K562 (cell line): ENCODE measurements at regions not wholly inside any gene's neighbourhood (a gene's known extent, or its start where the extent isn't known, plus 50 kb on each side); places are given as distances from the start of the nearest gene placed in this dataset.

Experiments used
- ATAC-seq: fragments of 200-7000 bp; cut with Tn5 transposase; 3 replicates; pipeline ENCODE4 v1.9.1; 2020; ENCODE audit warnings: moderate library complexity
- BruUV-seq: library from RNA; stranded (reverse); fragments of 400-500 nt; replicated peaks from 2 replicates; lab custom pipeline; 2021; lab: Mats Ljungman, UMichigan
- CTCF ChIA-PET: fragments of 300-600 bp; formaldehyde crosslinking; extraction: SDS; loops from one replicate; lab custom pipeline; 2021; ENCODE audit warnings: low intra/inter-chr PET ratio; lab: Yijun Ruan, JAX
- POLR2A ChIA-PET: fragments of 300-600, 350-650 bp; sonication (Branson Sonifier 250); formaldehyde crosslinking; extraction: SDS; loops from one replicate; lab custom pipeline; 2021; ENCODE audit warnings: antibody characterized with exemption, inconsistent platforms; lab: Yijun Ruan, JAX
- DNase-seq, 4 experiments: peaks; one replicate each; pipeline versions ENCODE4 v3.0.0 to v3.0.0-alpha.2; 2011 to 2018; ENCODE audit warnings: low spot score in 3 of 4, mixed read lengths in 3 of 4; ENCODE audit errors: extremely low read depth in 1 of 4
- FAIRE-seq: peaks from 2 replicates; lab custom pipeline; 2011; peaks lifted over from hg19 to GRCh38; lab: Jason Lieb, UNC
- H2AFZ ChIP-seq: 2 replicates; pipeline ENCODE4 v1.6.0; 2011; ENCODE audit warnings: low read depth, low read length, control low read depth, inconsistent platforms
- H3K27ac ChIP-seq: fragments of 200-600 bp; 3 replicates; pipeline ENCODE4 v1.8.0; 2011; ENCODE audit warnings: low read depth, mild to moderate bottlenecking, control low read depth, inconsistent platforms, low read length, moderate library complexity, mixed read lengths; ENCODE audit errors: extremely low read depth
- H3K27me3 ChIP-seq, 2 experiments: fragments of 300-600 bp in 1 of 2; 2 replicates in 1 of 2; 3 replicates in 1 of 2; pipeline versions ENCODE4 v1.6.0 to v1.8.0; 2011; ENCODE audit warnings: inconsistent platforms in 2 of 2, low read length in 2 of 2, mild to moderate bottlenecking in 1 of 2, mixed read lengths in 1 of 2, moderate library complexity in 1 of 2; ENCODE audit not compliant: control insufficient read depth in 2 of 2, insufficient read depth in 2 of 2
- H3K36me3 ChIP-seq: fragments of 300-600 bp; 3 replicates; pipeline ENCODE4 v1.8.0; 2011; ENCODE audit warnings: mild to moderate bottlenecking, low read length, inconsistent platforms; ENCODE audit not compliant: control insufficient read depth, insufficient read depth
- H3K4me1 ChIP-seq, 2 experiments: fragments of 200-600 bp in 1 of 2; replicated peaks in 1 of 2; 2 replicates in 1 of 2; 3 replicates in 1 of 2; pipeline versions ENCODE4 v1.5.1 to v1.8.0; 2011; ENCODE audit warnings: inconsistent platforms in 2 of 2, low read length in 2 of 2, mild to moderate bottlenecking in 1 of 2, mixed read lengths in 1 of 2, moderate library complexity in 1 of 2; ENCODE audit not compliant: control insufficient read depth in 2 of 2, insufficient read depth in 2 of 2
- H3K4me2 ChIP-seq: 2 replicates; pipeline ENCODE4 v1.6.1; 2011; ENCODE audit warnings: low read length, control low read depth, inconsistent platforms, mixed read lengths; ENCODE audit not compliant: insufficient read depth
- H3K4me3 ChIP-seq: fragments of 200-600 bp; sonication (generic), shearing (Covaris generic); 2 replicates; pipeline ENCODE4 v1.5.1; 2016; ENCODE audit warnings: control low read depth, inconsistent platforms
- H3K79me2 ChIP-seq: fragments of 200-600 bp; 3 replicates; pipeline ENCODE4 v1.8.0; 2011; ENCODE audit warnings: low read length, inconsistent platforms; ENCODE audit not compliant: control insufficient read depth, insufficient read depth
- H3K9ac ChIP-seq, 2 experiments: 2 replicates each; pipeline versions ENCODE4 v1.6.0 to v1.6.1; 2011; ENCODE audit warnings: low read depth in 2 of 2, low read length in 2 of 2, control low read depth in 1 of 2, inconsistent platforms in 1 of 2, mild to moderate bottlenecking in 1 of 2, mixed read lengths in 1 of 2; ENCODE audit not compliant: insufficient read depth in 1 of 2
- H3K9me1 ChIP-seq: one replicate; pipeline ENCODE4 v1.6.0; 2011; ENCODE audit warnings: inconsistent platforms, mild to moderate bottlenecking, low read length, moderate library complexity; ENCODE audit not compliant: control insufficient read depth, insufficient read depth
- H3K9me3 ChIP-seq: replicated peaks from 2 replicates; pipeline ENCODE4 v1.5.1; 2011; ENCODE audit warnings: low read depth, low read length, inconsistent platforms; ENCODE audit not compliant: control insufficient read depth, insufficient read depth
- H4K20me1 ChIP-seq: replicated peaks from 2 replicates; pipeline ENCODE4 v1.6.1; 2011; ENCODE audit warnings: low read length, inconsistent platforms, mixed read lengths; ENCODE audit not compliant: control insufficient read depth, insufficient read depth
- ATF1 ChIP-seq, 2 experiments: fragments of 450-650 bp in 1 of 2; IDR thresholded peaks; 2 replicates each; pipeline ENCODE4 v1.6.1; 2016; ENCODE audit warnings: missing compliant biosample characterization in 1 of 2, missing genetic modification characterization in 1 of 2
- IFI16 ChIP-seq: fragments of 250-450 bp; sonication (Bioruptor Pico); IDR thresholded peaks from 2 replicates; pipeline ENCODE4 v2.1.2; 2022; ENCODE audit warnings: mild to moderate bottlenecking, inconsistent platforms
- KAT7 ChIP-seq: sonication (generic); formaldehyde crosslinking; IDR thresholded peaks from 2 replicates; pipeline ENCODE4 v1.8.0; 2022; ENCODE audit warnings: missing genetic modification reagents, mild to moderate bottlenecking, borderline replicate concordance
- ZNF436 ChIP-seq: fragments of 250-450, 450-650 bp; sonication (Bioruptor Pico); formaldehyde crosslinking; IDR thresholded peaks from 2 replicates; pipeline ENCODE4 v1.7.0; 2020; ENCODE audit warnings: mild to moderate bottlenecking
- WGBS: fragments of 100-300 bp; shearing (Covaris generic); methylation state at CpG from one replicate; pipeline ENCODE4 v1.1.6; 2016; ENCODE audit warnings: low coverage, mixed read lengths; ENCODE audit not compliant: insufficient coverage; ENCODE audit errors: missing lambda C conversion rate; 5-methylcytosine and 5-hydroxymethylcytosine counted together
- in situ Hi-C: fragments of 300-500 bp; cut with MboI; formaldehyde crosslinking; loops from 4 replicates; pipeline ENCODE4 v1.15.0; 2018; ENCODE audit warnings: inconsistent platforms, mixed read lengths
- intact Hi-C: fragments of 100-400 bp; cut with micrococcal nuclease; formaldehyde crosslinking; loops from 2 replicates; pipeline ENCODE4 v1.14.2; 2022
- TF ChIP-seq, protein P1 (sequence below): fragments of 250-450 bp; sonication (Bioruptor Pico); IDR thresholded peaks from 2 replicates; pipeline ENCODE4 v1.4.0; 2020; ENCODE audit warnings: mild to moderate bottlenecking, moderate library complexity
- TF ChIP-seq, protein P2 (sequence below), 3 experiments: fragments of 200-800 bp in 1 of 3; fragments of 250-450 bp in 1 of 3; fragments of 450-650 bp in 1 of 3; sonication (Bioruptor Pico) in 1 of 3; sonication (Bioruptor generic) in 1 of 3; formaldehyde crosslinking in 1 of 3; IDR thresholded peaks; 2 replicates each; pipeline versions ENCODE4 v1.6.1 to v1.8.0; 2016 to 2022; ENCODE audit warnings: mild to moderate bottlenecking in 2 of 3, missing genetic modification characterization in 2 of 3, missing compliant biosample characterization in 1 of 3, moderate library complexity in 1 of 3

GRCh38 chr14:43361751-43362150, 1145.3 kb downstream of the FSCB start (continued):
- TF ChIP-seq ATF1 (CRISPR knock-in tag; IDR thresholded peaks at IDR 0.05) (no peak), ATF1 (tag; IDR thresholded peaks at IDR 0.05) (no peak), KAT7 (CRISPR knock-in tag) (no peak)

- POLR2A ChIA-PET: no interaction called here
- H3K9me3 ChIP-seq: no peaks in the 10 kb centered on the region
- WGBS: 0% methylated on average over 3 of the region's 3 CpGs
- no peak overlapping the region for H3K9ac ChIP-seq
- ATAC-seq (no peak), DNase-seq (no peak)
- H3K36me3 ChIP-seq: no peaks in the 10 kb centered on the region
- no peaks in the 10 kb centered on the region for H3K9me1 ChIP-seq
- intact Hi-C loops: no loop called here
- H3K4me1 ChIP-seq: no peaks in the 10 kb centered on the region
- H4K20me1 ChIP-seq: no peaks in the 10 kb centered on the region
- BruUV-seq: no TSS peak
- no peak overlapping the region for H3K4me2 ChIP-seq
- no peak overlapping the region for H3K27ac ChIP-seq
- CTCF ChIA-PET: no interaction called here
- no peak overlapping the region for H2AFZ ChIP-seq
- H3K79me2 ChIP-seq: no peaks in the 10 kb centered on the region
- TF ChIP-seq, protein P1, sequence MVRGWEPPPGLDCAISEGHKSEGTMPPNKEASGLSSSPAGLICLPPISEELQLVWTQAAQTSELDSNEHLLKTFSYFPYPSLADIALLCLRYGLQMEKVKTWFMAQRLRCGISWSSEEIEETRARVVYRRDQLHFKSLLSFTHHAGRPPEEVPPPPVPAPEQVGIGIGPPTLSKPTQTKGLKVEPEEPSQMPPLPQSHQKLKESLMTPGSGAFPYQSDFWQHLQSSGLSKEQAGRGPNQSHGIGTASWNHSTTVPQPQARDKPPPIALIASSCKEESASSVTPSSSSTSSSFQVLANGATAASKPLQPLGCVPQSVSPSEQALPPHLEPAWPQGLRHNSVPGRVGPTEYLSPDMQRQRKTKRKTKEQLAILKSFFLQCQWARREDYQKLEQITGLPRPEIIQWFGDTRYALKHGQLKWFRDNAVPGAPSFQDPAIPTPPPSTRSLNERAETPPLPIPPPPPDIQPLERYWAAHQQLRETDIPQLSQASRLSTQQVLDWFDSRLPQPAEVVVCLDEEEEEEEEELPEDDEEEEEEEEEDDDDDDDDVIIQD (CRISPR knock-in tag): no peak
- TF ChIP-seq ZNF436 (CRISPR knock-in tag) (no peak), IFI16 (CRISPR knock-in tag) (no peak)
- TF ChIP-seq, protein P2, sequence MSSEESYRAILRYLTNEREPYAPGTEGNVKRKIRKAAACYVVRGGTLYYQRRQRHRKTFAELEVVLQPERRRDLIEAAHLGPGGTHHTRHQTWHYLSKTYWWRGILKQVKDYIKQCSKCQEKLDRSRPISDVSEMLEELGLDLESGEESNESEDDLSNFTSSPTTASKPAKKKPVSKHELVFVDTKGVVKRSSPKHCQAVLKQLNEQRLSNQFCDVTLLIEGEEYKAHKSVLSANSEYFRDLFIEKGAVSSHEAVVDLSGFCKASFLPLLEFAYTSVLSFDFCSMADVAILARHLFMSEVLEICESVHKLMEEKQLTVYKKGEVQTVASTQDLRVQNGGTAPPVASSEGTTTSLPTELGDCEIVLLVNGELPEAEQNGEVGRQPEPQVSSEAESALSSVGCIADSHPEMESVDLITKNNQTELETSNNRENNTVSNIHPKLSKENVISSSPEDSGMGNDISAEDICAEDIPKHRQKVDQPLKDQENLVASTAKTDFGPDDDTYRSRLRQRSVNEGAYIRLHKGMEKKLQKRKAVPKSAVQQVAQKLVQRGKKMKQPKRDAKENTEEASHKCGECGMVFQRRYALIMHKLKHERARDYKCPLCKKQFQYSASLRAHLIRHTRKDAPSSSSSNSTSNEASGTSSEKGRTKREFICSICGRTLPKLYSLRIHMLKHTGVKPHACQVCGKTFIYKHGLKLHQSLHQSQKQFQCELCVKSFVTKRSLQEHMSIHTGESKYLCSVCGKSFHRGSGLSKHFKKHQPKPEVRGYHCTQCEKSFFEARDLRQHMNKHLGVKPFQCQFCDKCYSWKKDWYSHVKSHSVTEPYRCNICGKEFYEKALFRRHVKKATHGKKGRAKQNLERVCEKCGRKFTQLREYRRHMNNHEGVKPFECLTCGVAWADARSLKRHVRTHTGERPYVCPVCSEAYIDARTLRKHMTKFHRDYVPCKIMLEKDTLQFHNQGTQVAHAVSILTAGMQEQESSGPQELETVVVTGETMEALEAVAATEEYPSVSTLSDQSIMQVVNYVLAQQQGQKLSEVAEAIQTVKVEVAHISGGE (CRISPR knock-in tag; IDR thresholded peaks at IDR 0.05): no peak
- TF ChIP-seq, all 486 proteins: peak for 0
- Histone ChIP-seq H3K4me3 (no peak overlapping the region), H3K27me3 (no peaks in the 10 kb centered on the region)
- FAIRE-seq: no peak
- in situ Hi-C loops: no loop called here
Measured at GRCh38 chr14:43360239-43360638, 1146.8 kb downstream of the FSCB start.
